Astrocyte (in vitro differentiated cells and primary cell): ENCODE measurements at regions not wholly inside any gene's neighbourhood (a gene's known extent, or its start where the extent isn't known, plus 50 kb on each side); places are given as distances from the start of the nearest gene placed in this dataset.

Experiments
- EZH2 ChIP-seq: IDR thresholded peaks from 2 replicates; pipeline ENCODE4 v1.6.1; 2012; ENCODE audit warnings: mild to moderate bottlenecking, low read length, inconsistent platforms; ENCODE audit not compliant: insufficient read depth
- TF ChIP-seq, protein P1 (sequence below): IDR thresholded peaks from 2 replicates; pipeline ENCODE4 v1.5.1; 2011; ENCODE audit warnings: low read depth, mild to moderate bottlenecking, inconsistent platforms, low read length, moderate library complexity; ENCODE audit not compliant: insufficient read depth

- TF ChIP-seq, protein P1, sequence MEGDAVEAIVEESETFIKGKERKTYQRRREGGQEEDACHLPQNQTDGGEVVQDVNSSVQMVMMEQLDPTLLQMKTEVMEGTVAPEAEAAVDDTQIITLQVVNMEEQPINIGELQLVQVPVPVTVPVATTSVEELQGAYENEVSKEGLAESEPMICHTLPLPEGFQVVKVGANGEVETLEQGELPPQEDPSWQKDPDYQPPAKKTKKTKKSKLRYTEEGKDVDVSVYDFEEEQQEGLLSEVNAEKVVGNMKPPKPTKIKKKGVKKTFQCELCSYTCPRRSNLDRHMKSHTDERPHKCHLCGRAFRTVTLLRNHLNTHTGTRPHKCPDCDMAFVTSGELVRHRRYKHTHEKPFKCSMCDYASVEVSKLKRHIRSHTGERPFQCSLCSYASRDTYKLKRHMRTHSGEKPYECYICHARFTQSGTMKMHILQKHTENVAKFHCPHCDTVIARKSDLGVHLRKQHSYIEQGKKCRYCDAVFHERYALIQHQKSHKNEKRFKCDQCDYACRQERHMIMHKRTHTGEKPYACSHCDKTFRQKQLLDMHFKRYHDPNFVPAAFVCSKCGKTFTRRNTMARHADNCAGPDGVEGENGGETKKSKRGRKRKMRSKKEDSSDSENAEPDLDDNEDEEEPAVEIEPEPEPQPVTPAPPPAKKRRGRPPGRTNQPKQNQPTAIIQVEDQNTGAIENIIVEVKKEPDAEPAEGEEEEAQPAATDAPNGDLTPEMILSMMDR: no peak
- no peak for TF ChIP-seq EZH2
Measured at GRCh38 chr3:74263031-74263430, 351.4 kb downstream of the CNTN3 start.
